Activated CD8-positive, alpha-beta memory T cell treated with anti-CD3 and anti-CD28 coated beads, Interleukin-2, amount 50 U/mL, for 4 hours (primary cell): ENCODE measurements at regions not wholly inside any gene's neighbourhood (a gene's known extent, or its start where the extent isn't known, plus 50 kb on each side); places are given as distances from the start of the nearest gene placed in this dataset.
A peak's percentile ranks its signal among the peaks of the same experiment; 100 is the strongest.

Experiments used
- DNase-seq: peaks from one replicate; pipeline ENCODE4 v3.0.0-alpha.2; 2020

DNA sequence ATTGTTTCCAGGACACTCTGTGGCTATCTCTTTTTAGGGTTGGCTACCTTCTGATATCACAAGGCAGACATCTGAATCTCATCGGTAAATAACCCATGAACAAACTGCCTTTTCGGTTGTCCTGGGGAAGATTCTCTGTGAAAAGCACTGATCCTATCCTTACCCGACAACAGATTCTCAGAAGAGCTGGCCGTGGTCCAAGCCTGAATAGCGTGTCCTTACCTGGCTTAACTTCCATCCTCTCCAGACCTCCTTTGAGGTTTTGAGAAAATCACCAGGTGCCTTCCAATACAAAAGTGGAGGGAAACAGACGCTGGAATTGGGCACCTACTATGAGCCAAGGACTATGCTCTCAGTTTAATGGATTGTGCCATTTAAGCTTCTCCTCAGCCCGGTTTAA, 87.4 kb upstream of the ARHGEF3 start:
- DNase-seq: no peak

DNA sequence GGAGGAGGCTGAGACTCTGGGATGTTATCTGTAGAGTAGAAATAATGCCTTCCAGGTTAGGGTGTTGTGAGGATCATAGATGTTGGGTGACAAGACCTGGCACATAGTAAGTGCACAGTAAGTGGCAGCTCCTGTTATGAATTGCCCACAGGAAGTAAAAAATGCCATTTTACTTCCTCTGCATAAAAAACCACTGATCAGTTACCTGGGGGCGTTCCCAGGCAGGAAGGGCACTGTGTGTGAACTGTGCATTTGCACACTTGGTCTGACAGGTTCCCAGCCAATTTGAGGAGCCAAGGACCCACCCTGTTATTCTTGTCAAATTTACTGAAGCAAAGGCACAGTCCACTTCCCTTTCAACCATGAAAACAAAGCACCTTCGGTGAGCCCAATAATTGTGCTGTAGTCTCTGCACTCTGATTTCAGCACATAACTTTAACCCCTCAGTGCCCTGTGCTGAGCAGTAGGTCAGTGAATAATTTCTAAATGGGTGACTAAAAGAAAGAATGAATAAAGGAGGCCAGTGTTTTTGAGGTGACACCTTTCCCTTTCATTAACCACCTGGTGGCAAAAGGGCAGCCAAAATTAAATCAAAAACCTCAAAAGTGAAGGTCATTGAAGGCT, 85.8 kb upstream of the ARHGEF3 start:
- no peak for DNase-seq

DNA sequence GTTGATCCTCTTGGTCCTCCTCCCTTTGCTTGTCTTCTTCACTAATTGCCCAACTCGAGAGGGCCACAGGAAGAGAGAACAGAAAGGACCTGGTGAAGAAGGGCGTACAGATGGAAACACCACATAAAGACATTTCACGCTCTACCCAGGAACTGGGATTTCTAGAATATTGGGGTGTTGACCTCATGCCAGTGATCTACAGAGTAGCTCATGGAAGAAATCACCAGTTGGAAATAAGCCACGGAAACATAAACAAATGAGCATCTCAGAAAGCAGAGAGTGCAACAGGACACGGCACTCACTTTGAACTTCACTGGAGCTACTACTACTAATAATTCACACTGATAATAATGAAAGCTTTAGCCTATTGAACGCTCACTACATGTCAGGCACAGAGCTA, 84.6 kb upstream of the ARHGEF3 start:
- no peak for DNase-seq

DNA sequence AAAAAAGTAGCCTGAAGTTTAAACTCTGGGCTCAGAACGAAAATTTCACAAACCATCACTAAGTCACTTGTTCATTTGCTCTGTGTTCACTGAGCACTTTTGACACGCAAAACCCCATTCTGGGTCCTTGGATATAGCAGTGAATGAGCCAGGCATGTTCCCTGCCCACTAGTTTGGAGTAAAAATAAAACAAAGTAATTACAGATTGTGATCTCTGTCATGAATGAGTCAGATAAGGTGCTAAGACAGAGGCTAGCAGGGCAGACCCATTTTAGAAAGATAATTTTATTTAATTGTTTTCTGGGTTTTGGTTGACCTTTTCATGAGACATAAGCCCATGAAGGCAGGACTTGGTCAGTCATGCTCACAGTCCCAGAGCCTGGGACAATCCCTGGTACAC, 84.1 kb upstream of the ARHGEF3 start:
- DNase-seq: no peak

DNA sequence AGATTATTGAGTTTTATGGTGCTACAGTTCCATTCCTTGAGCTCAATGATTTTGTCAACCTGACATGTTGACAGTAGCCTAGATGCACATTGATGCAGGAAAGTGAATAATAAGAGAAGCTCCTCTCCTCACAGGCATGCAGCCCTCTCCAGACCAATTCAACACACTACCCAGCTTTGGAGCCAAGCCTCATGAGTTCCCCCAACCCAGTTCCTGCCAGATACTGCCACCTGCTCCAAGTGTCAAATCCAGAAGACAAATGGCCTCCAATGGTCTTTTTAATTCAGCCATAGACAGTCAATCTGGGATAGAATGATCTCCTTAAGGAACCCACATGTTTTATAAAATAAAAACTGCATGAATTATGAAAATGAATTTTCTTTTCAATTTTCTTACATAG, 83.7 kb upstream of the ARHGEF3 start:
- DNase-seq: no peak

DNA sequence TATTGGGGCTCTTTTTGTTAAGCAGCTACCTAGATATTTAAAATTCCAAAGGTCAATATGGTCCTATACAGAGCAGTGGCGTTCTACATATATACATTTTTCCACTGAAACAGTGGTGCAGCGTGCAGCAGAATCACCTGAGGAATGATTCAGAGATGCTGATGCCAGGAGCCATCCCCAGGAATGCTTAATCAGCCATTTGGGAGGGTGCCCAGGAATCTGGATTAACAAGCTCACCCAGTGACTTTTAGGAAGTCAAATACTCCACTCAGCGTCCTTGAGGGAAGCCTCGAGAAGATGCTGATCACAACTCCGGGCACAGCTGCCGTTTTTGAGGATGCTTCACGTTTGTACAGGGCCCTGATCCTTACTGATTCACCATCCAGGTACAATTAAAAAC, 82.6 kb upstream of the ARHGEF3 start:
- no peak for DNase-seq

DNA sequence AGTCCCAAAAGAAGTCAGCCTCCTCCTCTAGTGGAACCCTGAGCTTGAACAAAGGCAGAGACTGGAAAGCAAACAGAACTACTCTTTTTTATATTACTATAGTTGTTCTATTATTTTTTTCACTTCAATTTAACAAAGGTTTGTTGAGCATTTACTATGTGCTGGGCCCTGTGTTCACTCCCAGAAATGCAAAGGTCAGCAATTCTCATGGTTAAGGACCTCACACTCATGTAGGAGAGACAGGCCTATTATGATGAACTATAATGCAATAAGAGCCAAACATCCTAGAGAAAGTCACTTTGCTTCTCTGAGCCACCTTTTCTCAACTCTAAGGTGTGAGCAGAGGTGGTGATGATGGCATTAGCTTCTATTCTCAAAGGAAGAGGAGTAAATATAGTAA, 82.1 kb upstream of the ARHGEF3 start:
- no peak for DNase-seq

DNA sequence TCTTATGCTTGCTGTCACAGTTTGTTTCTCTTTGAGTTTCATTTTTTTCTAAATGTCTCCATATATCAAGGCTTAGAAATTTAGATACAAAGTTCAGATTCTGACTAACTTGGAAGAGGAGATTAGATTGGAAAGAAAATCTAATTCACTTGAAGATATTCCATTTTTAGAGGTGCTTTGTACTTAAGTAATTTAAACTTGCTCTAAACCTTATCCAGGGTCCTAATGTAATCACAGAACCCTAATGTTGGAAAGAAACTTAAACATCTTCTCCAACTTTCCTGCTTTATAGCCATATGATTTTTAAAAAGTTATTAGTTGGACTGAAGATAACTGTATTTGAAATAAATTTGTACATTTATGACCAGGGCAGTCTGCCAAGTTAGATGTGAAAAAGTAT, 81.1 kb upstream of the ARHGEF3 start:
- DNase-seq: no peak

DNA sequence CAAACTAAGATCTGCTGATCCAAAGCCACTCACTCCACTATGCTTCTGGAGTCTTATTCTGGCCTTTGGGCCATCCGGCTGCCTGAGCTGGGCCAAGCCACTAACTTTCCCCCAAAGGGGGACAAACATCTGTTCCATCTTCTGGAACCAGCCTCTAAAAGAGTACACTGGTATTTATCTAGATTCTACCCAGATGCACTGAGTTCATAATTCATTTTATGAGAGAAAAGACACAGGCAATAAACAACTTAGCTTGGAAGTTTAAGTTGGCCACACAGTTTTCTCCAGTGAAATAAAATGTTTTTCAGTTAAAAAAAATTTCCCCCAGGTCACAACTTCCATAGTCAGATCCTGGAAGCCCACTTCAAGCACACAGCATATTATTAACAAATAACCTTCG, 80.1 kb upstream of the ARHGEF3 start:
- no peak for DNase-seq

DNA sequence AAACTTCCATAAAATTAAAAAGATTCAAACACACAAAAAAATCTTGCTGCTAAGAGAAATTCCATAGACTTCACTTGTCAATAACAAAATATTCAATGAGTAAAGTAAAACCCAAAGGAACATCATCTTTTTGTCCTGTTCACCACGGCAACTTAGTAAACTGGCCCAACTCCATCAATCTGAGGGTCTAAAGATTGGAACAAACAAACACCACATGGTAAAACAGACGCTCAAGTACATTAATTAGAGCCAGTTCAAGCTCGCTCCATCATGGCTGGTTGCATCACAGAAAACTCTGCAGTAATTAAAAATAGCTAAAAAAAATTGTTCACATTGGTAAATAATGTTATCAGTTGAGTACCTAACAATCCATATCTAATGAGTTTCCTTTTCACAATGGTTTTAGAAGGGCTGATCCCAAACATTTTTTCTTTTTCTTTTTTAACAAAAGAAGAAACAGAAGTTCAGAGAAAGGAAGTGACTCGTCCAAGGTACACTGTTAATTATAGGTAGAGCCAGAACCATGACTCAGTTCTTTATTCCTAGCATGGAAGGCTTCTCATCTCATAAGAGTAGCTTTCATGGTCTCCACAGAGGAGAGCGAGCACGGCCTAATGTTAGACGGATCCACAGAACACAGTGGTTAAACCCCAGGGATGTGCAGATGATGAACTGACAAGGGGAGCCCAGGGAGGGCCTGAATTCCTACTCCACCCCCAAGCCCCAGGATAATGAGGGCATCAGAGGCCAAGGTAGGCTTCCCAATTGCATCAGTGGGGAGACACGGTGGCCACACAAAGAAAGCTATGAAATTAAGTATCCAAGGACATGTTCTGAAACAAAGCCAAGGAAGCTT, 79.2 kb upstream of the ARHGEF3 start:
- no peak for DNase-seq

DNA sequence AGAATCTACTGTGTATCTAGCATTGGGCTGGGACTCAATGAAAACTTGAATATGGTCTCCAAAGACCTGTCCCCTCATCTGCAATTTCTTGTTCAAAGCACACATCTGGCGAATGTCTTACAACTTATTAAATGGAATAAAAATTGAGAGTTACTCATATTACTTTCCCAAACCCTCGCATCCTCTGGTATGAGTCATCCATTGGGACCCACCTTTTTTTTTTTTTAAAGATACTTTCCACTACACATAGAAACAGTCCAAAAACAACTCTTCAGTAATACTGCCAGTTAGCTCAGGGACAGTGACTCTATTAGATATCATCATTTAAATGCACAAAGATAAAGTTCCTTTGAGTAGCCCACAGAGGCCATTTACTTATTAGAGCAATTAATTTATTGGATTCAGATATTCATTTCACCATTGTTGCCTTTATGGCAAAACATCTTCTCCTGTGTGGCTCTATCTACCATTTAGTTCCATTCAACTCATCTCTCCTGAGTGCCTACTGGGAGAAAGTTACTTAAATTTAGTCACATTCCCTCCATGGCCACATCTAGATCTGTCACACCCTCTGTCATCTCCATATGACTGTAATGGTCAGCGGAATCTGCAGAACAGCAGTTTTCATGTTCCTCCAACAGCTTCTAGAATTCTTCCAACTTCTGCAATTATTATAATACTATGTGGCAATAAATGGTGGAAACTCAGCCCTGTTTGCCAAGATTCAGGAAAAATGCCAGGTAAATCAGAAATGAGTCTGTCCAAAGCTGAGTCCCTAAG, 77.9 kb upstream of the ARHGEF3 start:
- no peak for DNase-seq

DNA sequence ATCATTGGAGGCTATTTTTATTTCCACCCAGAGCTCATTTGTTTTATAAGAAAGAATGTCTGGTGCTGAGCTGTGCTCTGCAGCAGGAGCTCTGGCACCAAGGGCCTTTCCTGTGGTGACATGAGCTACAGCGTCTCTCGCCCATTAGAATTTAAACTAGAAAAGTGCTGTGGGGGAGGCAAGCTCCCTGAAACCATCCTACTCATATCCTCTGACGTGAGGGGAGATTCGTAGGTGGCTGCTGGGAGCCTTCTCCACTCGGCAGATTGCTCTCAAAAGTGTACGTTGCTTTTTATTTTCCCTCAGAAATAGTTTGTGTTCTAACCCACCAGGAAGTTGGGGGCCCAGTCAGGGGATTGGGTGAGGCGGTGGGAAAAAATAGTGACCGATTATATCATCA, 76.3 kb upstream of the ARHGEF3 start:
- DNase-seq: peak; percentile 54

DNA sequence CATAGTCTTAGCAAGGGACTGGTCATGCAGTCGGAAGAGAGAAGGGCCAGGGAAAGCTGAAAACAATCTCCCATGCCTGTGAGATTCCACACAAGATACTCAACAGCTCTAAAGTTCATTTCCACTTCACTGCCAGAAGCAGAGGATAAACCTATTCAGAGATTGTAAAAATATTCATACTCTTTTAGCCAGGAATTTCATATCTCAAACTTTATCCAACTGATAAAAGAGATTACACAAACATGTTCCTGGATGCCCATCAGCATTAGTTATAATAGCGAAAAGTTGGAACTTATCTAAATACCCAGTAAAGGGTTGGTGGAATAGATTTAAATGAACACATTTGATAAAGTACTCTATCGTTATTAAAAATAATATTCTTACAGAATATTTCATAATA, 75.2 kb upstream of the ARHGEF3 start:
- DNase-seq: no peak

DNA sequence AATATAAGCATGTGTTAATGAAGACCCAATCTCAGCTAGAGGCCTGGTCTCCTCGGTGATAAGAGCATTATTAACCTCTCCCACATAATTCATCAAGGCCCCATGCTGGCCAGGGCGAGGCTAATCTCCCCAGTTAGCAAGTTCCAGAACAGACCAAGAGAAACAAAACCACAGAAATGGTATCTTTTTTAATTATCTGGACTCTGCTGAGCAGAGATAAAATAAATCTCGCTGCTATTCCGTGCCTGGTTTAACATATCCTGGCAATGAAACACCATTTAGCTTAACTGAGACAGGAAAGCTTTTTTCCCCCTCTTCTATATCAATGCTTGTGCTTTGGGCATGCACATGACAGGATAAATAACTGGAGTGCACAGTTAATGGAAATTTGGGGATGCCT, 72.5 kb upstream of the ARHGEF3 start:
- no peak for DNase-seq

DNA sequence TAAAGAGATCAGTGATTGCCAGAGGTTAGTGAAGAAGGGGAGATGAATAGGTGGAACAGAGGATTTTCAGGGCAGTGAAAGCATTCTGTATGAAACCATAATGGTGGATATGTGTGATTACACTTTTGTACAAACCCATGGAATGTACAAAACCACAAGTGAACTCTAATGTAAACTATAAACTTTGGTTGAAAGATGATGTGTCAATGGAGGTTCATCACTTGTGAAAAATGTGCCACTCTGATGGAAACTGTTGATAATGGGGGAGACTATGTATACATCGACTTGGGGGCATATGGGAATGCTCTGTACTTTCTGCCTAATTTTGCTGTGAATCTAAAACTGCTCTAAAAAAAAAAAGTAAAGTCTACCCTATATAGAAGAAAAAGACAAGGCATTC, 68.7 kb upstream of the ARHGEF3 start:
- DNase-seq: no peak

DNA sequence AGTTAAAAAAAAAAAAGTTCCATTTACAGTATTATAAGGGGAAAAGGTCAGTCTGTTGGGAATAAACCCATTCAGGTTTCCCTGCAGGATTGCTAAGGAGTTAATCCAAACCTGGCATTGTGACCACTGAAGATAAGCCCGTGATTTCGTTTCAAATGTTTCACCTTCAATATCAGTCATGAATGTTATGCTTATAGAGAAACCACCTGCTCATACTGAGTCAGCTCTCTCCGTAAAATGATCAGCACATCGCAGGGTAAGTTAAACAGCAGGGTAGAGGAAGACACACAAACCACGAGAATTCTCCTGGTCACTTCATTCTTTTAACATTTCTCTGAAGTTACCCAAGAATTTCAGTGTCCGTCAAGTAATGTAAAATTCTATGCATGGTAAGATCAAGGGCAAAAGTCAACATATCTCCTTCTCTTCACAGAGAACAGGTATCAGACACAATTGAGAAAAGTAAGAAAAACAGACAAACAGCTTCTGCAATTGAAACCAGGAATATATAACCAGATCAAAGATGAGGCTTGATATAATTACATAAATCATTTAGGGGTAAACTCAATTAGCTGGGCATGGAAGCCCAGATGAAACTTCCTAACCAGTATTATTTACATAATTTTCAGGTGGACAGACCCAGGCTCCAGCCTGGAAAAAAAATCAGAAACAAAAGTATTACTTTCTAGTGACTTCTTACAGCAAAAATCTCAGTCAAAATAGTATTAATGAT, 67.6 kb upstream of the ARHGEF3 start:
- DNase-seq: no peak

DNA sequence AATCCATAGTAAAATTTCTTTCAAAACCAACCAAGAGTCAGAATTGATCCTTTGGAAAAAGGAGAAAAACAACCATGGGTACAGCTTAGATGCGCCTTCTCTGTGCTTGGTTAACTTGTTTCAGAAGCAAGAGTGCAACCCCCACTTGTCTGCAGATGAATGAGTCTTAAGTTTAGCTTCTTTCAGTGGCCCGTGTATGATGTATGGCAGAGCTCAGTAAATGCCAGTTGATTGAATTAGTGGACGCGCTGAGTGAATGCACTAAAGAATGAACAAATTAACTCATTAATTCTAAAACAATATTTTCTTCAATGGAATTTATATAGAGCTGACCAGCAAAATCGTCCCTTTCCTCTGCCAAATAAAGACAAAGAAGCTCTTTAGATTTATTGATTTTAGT, 67.0 kb upstream of the ARHGEF3 start:
- no peak for DNase-seq

DNA sequence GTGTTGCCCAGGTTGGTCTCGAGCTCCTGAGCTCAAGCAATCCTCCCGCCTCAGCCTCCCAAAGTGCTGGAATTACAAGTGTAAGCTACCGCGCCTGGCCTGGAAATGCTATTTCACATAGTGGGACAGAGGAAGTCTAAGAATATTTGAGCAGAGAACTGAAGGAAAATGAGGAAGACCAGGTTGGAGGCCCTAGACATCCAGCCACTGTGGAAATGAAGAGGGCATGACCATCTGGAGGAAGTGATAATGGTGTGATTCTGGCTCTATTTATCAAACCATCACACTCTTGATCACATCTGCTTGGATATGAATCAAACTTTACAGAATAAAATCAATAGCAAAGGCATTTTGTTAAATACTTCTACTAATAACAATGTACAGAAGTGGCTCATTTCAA, 65.9 kb upstream of the ARHGEF3 start:
- no peak for DNase-seq

DNA sequence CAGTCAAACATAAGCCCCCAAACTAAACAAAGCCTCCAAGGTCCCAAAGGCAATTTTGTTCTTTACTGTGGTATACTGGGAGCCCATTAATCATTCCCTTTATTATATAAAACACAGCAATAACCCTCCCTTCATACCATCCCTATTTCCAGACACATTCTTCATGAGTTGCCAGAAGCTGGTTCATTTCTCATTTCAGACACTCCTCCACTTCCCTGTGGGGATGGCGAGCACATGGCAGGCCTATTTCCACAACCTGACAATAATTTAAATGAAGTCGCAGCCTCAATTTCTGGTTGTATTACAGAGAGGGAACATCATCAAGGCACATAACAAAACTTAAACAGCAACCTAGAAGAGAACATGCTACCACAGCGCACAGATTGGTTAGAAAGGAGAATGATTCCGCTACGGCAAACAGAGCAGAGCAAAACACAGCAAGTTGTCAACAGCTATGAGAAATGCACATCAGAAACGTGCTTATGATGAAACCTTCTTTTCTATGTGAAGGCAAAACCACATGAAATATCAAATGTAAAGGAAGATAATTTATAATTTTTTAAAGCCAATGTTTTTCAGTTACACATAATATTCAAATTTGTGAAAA, 63.3 kb upstream of the ARHGEF3 start:
- no peak for DNase-seq

DNA sequence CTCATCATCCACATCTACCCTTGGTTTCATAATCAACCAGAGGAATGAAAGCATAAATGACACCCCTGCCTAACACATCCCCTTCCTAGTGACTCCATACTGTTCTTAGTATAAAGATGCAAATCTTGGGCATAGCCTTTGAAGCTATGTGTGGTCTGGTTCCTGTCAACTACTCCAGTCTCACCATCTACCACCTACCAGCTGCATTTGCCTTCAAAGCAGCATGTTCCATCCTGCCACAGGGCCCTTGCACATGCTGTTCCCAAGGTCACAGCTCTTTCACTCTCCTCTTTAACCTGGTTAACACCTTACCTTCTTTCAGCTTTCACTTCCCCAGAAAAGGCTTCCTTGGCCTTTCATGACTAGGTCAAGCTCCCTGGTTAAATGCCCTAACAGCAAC, 62.3 kb upstream of the ARHGEF3 start:
- no peak for DNase-seq

DNA sequence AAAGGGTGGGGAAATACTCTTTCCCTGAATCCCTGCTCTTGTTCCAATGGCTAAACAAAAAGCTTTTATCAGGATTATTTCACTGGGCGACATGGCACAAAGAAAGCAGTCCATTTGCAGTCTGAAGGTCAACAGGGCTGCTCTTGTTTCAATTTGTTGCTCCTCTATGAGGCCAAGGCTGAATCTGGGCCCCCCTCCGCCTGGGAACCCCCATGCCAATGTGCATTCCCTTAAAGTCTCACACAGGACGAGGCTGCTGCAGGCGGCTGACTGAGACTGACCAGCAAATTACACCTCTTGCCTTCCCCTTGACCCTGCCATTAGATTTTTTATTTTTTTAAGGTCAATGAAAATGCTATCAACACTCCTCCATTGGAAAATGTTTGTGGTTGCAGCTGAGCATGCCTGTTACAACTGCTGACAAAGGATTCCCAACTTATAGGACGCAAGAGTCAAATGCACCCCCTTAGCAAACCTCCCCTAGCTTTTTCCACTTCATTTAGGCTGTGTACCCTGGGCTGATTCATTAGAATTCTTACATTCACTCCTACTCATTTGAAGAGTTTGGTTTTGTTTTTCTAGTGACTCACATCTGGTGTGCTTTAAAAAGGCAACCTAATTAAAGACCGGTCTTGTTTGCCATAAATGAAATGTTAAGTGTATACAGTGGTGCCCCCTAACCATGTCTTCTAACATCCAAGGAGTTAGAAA, 60.8 kb upstream of the ARHGEF3 start:
- no peak for DNase-seq

DNA sequence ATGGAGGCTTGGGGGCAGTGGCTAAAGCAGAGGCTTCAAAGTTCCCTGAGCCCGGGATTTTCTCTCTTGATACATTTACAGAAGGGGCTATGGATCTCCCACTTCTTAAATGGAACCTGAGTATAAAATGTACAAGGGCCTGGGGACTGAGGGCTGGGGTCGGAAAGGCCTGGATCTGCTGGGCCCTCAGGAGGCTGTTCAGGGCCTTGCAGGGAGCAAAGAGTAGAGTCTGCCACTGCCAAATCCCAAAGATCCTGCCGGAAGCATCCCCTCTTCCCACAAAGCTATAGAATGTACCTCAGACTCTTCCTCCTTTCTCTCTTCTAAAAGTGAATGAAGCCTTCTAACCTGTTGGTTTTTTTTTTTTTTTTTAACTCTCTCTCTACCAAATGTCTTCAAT, 59.8 kb upstream of the ARHGEF3 start:
- no peak for DNase-seq
